SK-N-SH treated with all-trans-retinoic acid at 6 μM for 48 hours (cell line): ENCODE measurements at regions not wholly inside any gene's neighbourhood (a gene's known extent, or its start where the extent isn't known, plus 50 kb on each side); places are given as distances from the start of the nearest gene placed in this dataset.
"Not testable (repeated sequence)": the region's sequence is repeated elsewhere in the genome, so short reads cannot be mapped to it uniquely, and the experiment has no call there.

Source experiments
- ATAC-seq: fragments of 200-7000 bp; cut with Tn5 transposase; 3 replicates; pipeline ENCODE4 v1.9.1; 2020; ENCODE audit warnings: mild to moderate bottlenecking, moderate library complexity
- ARNTL ChIP-seq: fragments of 450-650 bp; formaldehyde crosslinking; IDR thresholded peaks from 2 replicates; pipeline ENCODE4 v1.5.0; 2020; ENCODE audit warnings: low read depth, mild to moderate bottlenecking, moderate library complexity, borderline replicate concordance
- BACH2 ChIP-seq: fragments of 250-450 bp; sonication (Bioruptor Pico); IDR thresholded peaks from 2 replicates; pipeline ENCODE4 v1.9.0; 2021; ENCODE audit warnings: mild to moderate bottlenecking, borderline replicate concordance
- CSDC2 ChIP-seq: fragments of 250-450 bp; sonication (Bioruptor Pico); IDR thresholded peaks from 2 replicates; pipeline ENCODE4 v1.5.0; 2020; ENCODE audit warnings: mild to moderate bottlenecking, moderate library complexity
- ESRRG ChIP-seq: fragments of 250-450 bp; sonication (Bioruptor Pico); IDR thresholded peaks from 2 replicates; pipeline ENCODE4 v1.6.1; 2021; ENCODE audit warnings: mild to moderate bottlenecking
- GLIS3 ChIP-seq: fragments of 250-450 bp; sonication (Bioruptor Pico); IDR thresholded peaks from 2 replicates; pipeline ENCODE4 v1.5.0; 2020; ENCODE audit warnings: mild to moderate bottlenecking, moderate library complexity
- ISL1 ChIP-seq: fragments of 250-450 bp; sonication (Bioruptor Pico); IDR thresholded peaks from 2 replicates; pipeline ENCODE4 v2.1.2; 2022; ENCODE audit warnings: mild to moderate bottlenecking, moderate library complexity
- OSR1 ChIP-seq: fragments of 250-450 bp; sonication (Bioruptor Pico); IDR thresholded peaks from 2 replicates; pipeline ENCODE4 v1.8.0; 2022; ENCODE audit warnings: moderate library complexity, mild to moderate bottlenecking, inconsistent platforms
- PATZ1 ChIP-seq: fragments of 250-450 bp; sonication (Bioruptor Pico); IDR thresholded peaks from 2 replicates; pipeline ENCODE4 v1.8.0; 2020; ENCODE audit warnings: mild to moderate bottlenecking, moderate library complexity, borderline replicate concordance
- PPARA ChIP-seq: fragments of 250-450 bp; sonication (Bioruptor Pico); IDR thresholded peaks from 2 replicates; pipeline ENCODE4 v1.5.0; 2020; ENCODE audit warnings: mild to moderate bottlenecking, borderline replicate concordance
- RARB ChIP-seq: fragments of 250-450 bp; sonication (Bioruptor Pico); IDR thresholded peaks from 2 replicates; pipeline ENCODE4 v1.8.0; 2021; ENCODE audit warnings: mild to moderate bottlenecking, moderate library complexity
- SNAI2 ChIP-seq: fragments of 250-450 bp; sonication (Bioruptor Pico); IDR thresholded peaks from 2 replicates; pipeline ENCODE4 v1.5.0; 2020; ENCODE audit warnings: mild to moderate bottlenecking, moderate library complexity
- TOX ChIP-seq: fragments of 250-450 bp; sonication (Bioruptor Pico); IDR thresholded peaks from 2 replicates; pipeline ENCODE4 v1.8.0; 2021; ENCODE audit warnings: mild to moderate bottlenecking, moderate library complexity, borderline replicate concordance
- ZC3H10 ChIP-seq: fragments of 250-450 bp; sonication (Bioruptor Pico); IDR thresholded peaks from 2 replicates; pipeline ENCODE4 v1.5.1; 2021; ENCODE audit warnings: mild to moderate bottlenecking, moderate library complexity
- ZFP30 ChIP-seq: fragments of 450-650 bp; formaldehyde crosslinking; IDR thresholded peaks from 2 replicates; pipeline ENCODE4 v1.5.0; 2022; ENCODE audit warnings: mild to moderate bottlenecking, moderate library complexity
- ZNF565 ChIP-seq: fragments of 450-650 bp; formaldehyde crosslinking; conservative IDR thresholded peaks from 2 replicates; pipeline ENCODE4 v1.5.0; 2020; ENCODE audit warnings: low read depth, mild to moderate bottlenecking, moderate library complexity
- ZNF70 ChIP-seq: fragments of 450-650 bp; formaldehyde crosslinking; IDR thresholded peaks from 2 replicates; pipeline ENCODE4 v1.5.0; 2020; ENCODE audit warnings: mild to moderate bottlenecking, moderate library complexity
- ZNF8 ChIP-seq: fragments of 450-650 bp; formaldehyde crosslinking; IDR thresholded peaks from 2 replicates; pipeline ENCODE4 v1.5.0; 2020; ENCODE audit warnings: mild to moderate bottlenecking, moderate library complexity
- TF ChIP-seq, protein P1 (sequence below): fragments of 250-450 bp; sonication (Bioruptor Pico); IDR thresholded peaks from 2 replicates; pipeline ENCODE4 v1.5.1; 2021; ENCODE audit warnings: mild to moderate bottlenecking, moderate library complexity
- TF ChIP-seq, protein P2 (sequence below): fragments of 250-450 bp; sonication (Bioruptor Pico); IDR thresholded peaks from 2 replicates; pipeline ENCODE4 v1.5.0; 2020; ENCODE audit warnings: mild to moderate bottlenecking, moderate library complexity
- TF ChIP-seq, protein P3 (sequence below): fragments of 250-450 bp; sonication (Bioruptor Pico); IDR thresholded peaks from 2 replicates; pipeline ENCODE4 v1.5.1; 2020; ENCODE audit warnings: low read depth, mild to moderate bottlenecking, moderate library complexity
- TF ChIP-seq, protein P4 (sequence below): fragments of 250-450 bp; sonication (Bioruptor Pico); IDR thresholded peaks from 2 replicates; pipeline ENCODE4 v1.8.0; 2021; ENCODE audit warnings: low read depth, mild to moderate bottlenecking, moderate library complexity, borderline replicate concordance

GRCh38 chr14:81605660-81606059 lies 72.0 kb upstream of the SEL1L start (continued):
- no peak for TF ChIP-seq ZNF565
- no peak for TF ChIP-seq OSR1 (CRISPR knock-in tag)
- TF ChIP-seq, protein P1, sequence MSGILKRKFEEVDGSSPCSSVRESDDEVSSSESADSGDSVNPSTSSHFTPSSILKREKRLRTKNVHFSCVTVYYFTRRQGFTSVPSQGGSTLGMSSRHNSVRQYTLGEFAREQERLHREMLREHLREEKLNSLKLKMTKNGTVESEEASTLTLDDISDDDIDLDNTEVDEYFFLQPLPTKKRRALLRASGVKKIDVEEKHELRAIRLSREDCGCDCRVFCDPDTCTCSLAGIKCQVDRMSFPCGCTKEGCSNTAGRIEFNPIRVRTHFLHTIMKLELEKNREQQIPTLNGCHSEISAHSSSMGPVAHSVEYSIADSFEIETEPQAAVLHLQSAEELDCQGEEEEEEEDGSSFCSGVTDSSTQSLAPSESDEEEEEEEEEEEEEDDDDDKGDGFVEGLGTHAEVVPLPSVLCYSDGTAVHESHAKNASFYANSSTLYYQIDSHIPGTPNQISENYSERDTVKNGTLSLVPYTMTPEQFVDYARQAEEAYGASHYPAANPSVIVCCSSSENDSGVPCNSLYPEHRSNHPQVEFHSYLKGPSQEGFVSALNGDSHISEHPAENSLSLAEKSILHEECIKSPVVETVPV, result no peak
- TF ChIP-seq TOX (CRISPR knock-in tag), result no peak
- TF ChIP-seq, protein P2, sequence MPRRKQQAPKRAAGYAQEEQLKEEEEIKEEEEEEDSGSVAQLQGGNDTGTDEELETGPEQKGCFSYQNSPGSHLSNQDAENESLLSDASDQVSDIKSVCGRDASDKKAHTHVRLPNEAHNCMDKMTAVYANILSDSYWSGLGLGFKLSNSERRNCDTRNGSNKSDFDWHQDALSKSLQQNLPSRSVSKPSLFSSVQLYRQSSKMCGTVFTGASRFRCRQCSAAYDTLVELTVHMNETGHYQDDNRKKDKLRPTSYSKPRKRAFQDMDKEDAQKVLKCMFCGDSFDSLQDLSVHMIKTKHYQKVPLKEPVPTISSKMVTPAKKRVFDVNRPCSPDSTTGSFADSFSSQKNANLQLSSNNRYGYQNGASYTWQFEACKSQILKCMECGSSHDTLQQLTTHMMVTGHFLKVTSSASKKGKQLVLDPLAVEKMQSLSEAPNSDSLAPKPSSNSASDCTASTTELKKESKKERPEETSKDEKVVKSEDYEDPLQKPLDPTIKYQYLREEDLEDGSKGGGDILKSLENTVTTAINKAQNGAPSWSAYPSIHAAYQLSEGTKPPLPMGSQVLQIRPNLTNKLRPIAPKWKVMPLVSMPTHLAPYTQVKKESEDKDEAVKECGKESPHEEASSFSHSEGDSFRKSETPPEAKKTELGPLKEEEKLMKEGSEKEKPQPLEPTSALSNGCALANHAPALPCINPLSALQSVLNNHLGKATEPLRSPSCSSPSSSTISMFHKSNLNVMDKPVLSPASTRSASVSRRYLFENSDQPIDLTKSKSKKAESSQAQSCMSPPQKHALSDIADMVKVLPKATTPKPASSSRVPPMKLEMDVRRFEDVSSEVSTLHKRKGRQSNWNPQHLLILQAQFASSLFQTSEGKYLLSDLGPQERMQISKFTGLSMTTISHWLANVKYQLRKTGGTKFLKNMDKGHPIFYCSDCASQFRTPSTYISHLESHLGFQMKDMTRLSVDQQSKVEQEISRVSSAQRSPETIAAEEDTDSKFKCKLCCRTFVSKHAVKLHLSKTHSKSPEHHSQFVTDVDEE, result no peak
- TF ChIP-seq PPARA (CRISPR knock-in tag), result no peak

- no peak for ATAC-seq
- TF ChIP-seq SNAI2 (CRISPR knock-in tag), result no peak
- TF ChIP-seq, protein P1, result no peak
- no peak for TF ChIP-seq PATZ1
- no peak for TF ChIP-seq ZC3H10 (CRISPR knock-in tag)
- TF ChIP-seq, protein P3, sequence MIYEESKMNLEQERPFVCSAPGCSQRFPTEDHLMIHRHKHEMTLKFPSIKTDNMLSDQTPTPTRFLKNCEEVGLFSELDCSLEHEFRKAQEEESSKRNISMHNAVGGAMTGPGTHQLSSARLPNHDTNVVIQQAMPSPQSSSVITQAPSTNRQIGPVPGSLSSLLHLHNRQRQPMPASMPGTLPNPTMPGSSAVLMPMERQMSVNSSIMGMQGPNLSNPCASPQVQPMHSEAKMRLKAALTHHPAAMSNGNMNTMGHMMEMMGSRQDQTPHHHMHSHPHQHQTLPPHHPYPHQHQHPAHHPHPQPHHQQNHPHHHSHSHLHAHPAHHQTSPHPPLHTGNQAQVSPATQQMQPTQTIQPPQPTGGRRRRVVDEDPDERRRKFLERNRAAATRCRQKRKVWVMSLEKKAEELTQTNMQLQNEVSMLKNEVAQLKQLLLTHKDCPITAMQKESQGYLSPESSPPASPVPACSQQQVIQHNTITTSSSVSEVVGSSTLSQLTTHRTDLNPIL (CRISPR knock-in tag), result no peak
- TF ChIP-seq ESRRG (CRISPR knock-in tag), result no peak
- no peak for TF ChIP-seq CSDC2 (CRISPR knock-in tag)
- TF ChIP-seq GLIS3 (CRISPR knock-in tag), result no peak
- TF ChIP-seq, protein P4, sequence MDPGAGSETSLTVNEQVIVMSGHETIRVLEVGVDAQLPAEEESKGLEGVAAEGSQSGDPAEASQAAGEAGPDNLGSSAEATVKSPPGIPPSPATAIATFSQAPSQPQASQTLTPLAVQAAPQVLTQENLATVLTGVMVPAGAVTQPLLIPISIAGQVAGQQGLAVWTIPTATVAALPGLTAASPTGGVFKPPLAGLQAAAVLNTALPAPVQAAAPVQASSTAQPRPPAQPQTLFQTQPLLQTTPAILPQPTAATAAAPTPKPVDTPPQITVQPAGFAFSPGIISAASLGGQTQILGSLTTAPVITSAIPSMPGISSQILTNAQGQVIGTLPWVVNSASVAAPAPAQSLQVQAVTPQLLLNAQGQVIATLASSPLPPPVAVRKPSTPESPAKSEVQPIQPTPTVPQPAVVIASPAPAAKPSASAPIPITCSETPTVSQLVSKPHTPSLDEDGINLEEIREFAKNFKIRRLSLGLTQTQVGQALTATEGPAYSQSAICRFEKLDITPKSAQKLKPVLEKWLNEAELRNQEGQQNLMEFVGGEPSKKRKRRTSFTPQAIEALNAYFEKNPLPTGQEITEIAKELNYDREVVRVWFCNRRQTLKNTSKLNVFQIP (CRISPR knock-in tag), result no peak
- TF ChIP-seq ZNF565, result no peak
- TF ChIP-seq ISL1, result no peak
- no peak for TF ChIP-seq ARNTL (CRISPR knock-in tag)
- TF ChIP-seq, all 23 proteins: peak for 0
These were observed 79.8 kb upstream of the SEL1L start for GRCh38 chr14:81613341-81614045.

DNA sequence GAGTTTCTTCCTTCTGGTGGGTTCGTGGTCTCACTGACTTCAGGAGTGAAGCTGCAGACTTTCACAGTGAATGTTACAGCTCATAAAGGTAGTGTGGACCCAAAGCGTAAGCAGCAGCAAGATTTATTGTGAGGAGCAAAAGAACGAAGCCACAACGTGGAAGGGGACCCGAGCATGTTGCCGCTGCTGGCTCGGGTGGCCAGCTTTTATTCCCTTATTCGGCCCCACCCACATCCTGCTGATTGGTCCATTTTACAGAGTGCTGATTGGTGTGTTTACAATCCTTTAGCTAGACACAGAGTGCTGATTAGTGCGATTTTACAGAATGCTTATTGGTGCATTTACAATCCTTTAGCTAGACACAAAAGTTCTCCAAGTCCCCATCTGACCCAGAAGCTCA lies 80.6 kb upstream of the SEL1L start:
- ATAC-seq, result not testable (repeated sequence)

GRCh38 chr14:81618695-81619094 lies 85.0 kb upstream of the SEL1L start:
- no peak for ATAC-seq
- TF ChIP-seq ESRRG (CRISPR knock-in tag) (no peak), RARB (CRISPR knock-in tag) (no peak), BACH2 (CRISPR knock-in tag) (no peak), SNAI2 (CRISPR knock-in tag) (no peak), ZNF8 (CRISPR knock-in tag) (no peak), ZC3H10 (CRISPR knock-in tag) (no peak), OSR1 (CRISPR knock-in tag) (no peak), ZNF70 (CRISPR knock-in tag) (no peak), ZNF565 (no peak), ZFP30 (no peak), PPARA (CRISPR knock-in tag) (no peak)
- TF ChIP-seq, protein P4 (CRISPR knock-in tag), result no peak
- TF ChIP-seq, protein P1, result no peak
